H1 (cell line): ENCODE measurements at regions not wholly inside any gene's neighbourhood (a gene's known extent, or its start where the extent isn't known, plus 50 kb on each side); places are given as distances from the start of the nearest gene placed in this dataset.

Experiments
- CTCF ChIA-PET: fragments of 300-600 bp; sonication (Branson Sonifier 250); formaldehyde crosslinking; loops from one replicate; lab custom pipeline; 2021; ENCODE audit not compliant: partially characterized antibody; lab: Charles Lee
- POLR2A ChIA-PET: fragments of 300-600 bp; sonication (Branson Sonifier 250); formaldehyde crosslinking; loops from one replicate; lab custom pipeline; 2021; ENCODE audit warnings: inconsistent platforms; ENCODE audit not compliant: partially characterized antibody; lab: Charles Lee
- DNase-seq, 2 experiments: peaks; one replicate each; pipeline versions ENCODE4 v3.0.0 to v3.0.0-alpha.2; 2010 to 2022; ENCODE audit warnings: low spot score in 2 of 2, low read depth in 1 of 2, mixed read lengths in 1 of 2
- FAIRE-seq: peaks from 2 replicates; lab custom pipeline; 2011; peaks lifted over from hg19 to GRCh38; lab: Jason Lieb, UNC
- H2AFZ ChIP-seq: 2 replicates; pipeline ENCODE4 v1.8.1; 2012; ENCODE audit warnings: low read length, inconsistent platforms
- H2AK5ac ChIP-seq: 2 replicates; pipeline ENCODE4 v1.6.1; 2013; ENCODE audit warnings: low read depth, low read length
- H2BK120ac ChIP-seq: replicated peaks from 2 replicates; pipeline ENCODE3; 2013; ENCODE audit warnings: low read depth, low read length, inconsistent platforms
- H2BK12ac ChIP-seq: 2 replicates; pipeline ENCODE4 v1.6.1; 2013; ENCODE audit warnings: low read depth, low read length
- H2BK15ac ChIP-seq: 2 replicates; pipeline ENCODE4 v1.6.1; 2013; ENCODE audit warnings: low read length
- H2BK20ac ChIP-seq: 2 replicates; pipeline ENCODE4 v1.6.1; 2013; ENCODE audit warnings: low read length
- H2BK5ac ChIP-seq: 2 replicates; pipeline ENCODE4 v1.6.1; 2013; ENCODE audit warnings: low read depth, low read length
- H3K14ac ChIP-seq: 2 replicates; pipeline ENCODE4 v1.6.1; 2013; ENCODE audit warnings: inconsistent platforms; ENCODE audit not compliant: insufficient read length
- H3K18ac ChIP-seq: 2 replicates; pipeline ENCODE4 v1.6.1; 2013; ENCODE audit warnings: low read length; ENCODE audit errors: extremely low read depth
- H3K23ac ChIP-seq: 2 replicates; pipeline ENCODE4 v1.6.1; 2013; ENCODE audit warnings: inconsistent platforms; ENCODE audit not compliant: insufficient read length
- H3K23me2 ChIP-seq: 2 replicates; pipeline ENCODE4 v1.6.1; 2013; ENCODE audit warnings: low read depth, low read length
- H3K27ac ChIP-seq: 2 replicates; pipeline ENCODE4 v1.6.1; 2011; ENCODE audit warnings: low read depth, low read length, inconsistent platforms
- H3K27me3 ChIP-seq, 4 experiments: replicated peaks in 1 of 4; 1 replicate in 1 of 4; 2 replicates in 3 of 4; pipeline versions ENCODE4 v1.6.1 to v1.8.1; 2011 to 2013; ENCODE audit warnings: low read length in 3 of 4, mild to moderate bottlenecking in 3 of 4, inconsistent platforms in 2 of 4, mixed read lengths in 2 of 4, moderate library complexity in 1 of 4; ENCODE audit not compliant: control insufficient read depth in 3 of 4, insufficient read depth in 3 of 4; ENCODE audit errors: extremely low read depth in 1 of 4
- H3K36me3 ChIP-seq, 4 experiments: 2 replicates each; pipeline versions ENCODE4 v1.6.1 to v1.8.1; 2011 to 2013; ENCODE audit warnings: mild to moderate bottlenecking in 4 of 4, low read length in 3 of 4, moderate library complexity in 2 of 4, control low read depth in 1 of 4, inconsistent platforms in 1 of 4; ENCODE audit not compliant: insufficient read depth in 4 of 4, control insufficient read depth in 2 of 4
- H3K4ac ChIP-seq: replicated peaks from 2 replicates; pipeline ENCODE3; 2013; ENCODE audit warnings: low read length, low read depth, mixed read lengths, inconsistent platforms; ENCODE audit not compliant: insufficient read length
- H3K4me1 ChIP-seq, 4 experiments: replicated peaks in 1 of 4; 1 replicate in 1 of 4; 2 replicates in 3 of 4; pipeline versions ENCODE4 v1.6.1 to v1.8.1; 2011 to 2013; ENCODE audit warnings: low read length in 3 of 4, inconsistent platforms in 2 of 4, mixed read lengths in 1 of 4; ENCODE audit not compliant: insufficient read depth in 4 of 4, control insufficient read depth in 3 of 4
- H3K4me2 ChIP-seq, 2 experiments: 2 replicates each; pipeline versions ENCODE4 v1.6.1 to v1.8.1; 2011 to 2013; ENCODE audit warnings: low read depth in 2 of 2, low read length in 2 of 2, control low read depth in 1 of 2, inconsistent platforms in 1 of 2, mild to moderate bottlenecking in 1 of 2; ENCODE audit not compliant: insufficient read depth in 1 of 2
- H3K4me3 ChIP-seq, 4 experiments: fragments of 200-600, 300-600 bp in 1 of 4; sonication (generic), shearing (Covaris generic), sonication (Bioruptor Twin) in 1 of 4; 2 replicates each; pipeline versions ENCODE4 v1.5.1 to v1.8.1; 2011 to 2016; ENCODE audit warnings: low read length in 4 of 4, low read depth in 3 of 4, control low read depth in 2 of 4, inconsistent platforms in 2 of 4, mild to moderate bottlenecking in 2 of 4, mixed read lengths in 1 of 4, moderate library complexity in 1 of 4; ENCODE audit not compliant: insufficient read depth in 2 of 4; ENCODE audit errors: extremely low read depth in 1 of 4
- H3K56ac ChIP-seq: replicated peaks from 2 replicates; pipeline ENCODE3; 2013; ENCODE audit warnings: low read depth, mild to moderate bottlenecking, mixed read lengths, low read length, inconsistent platforms; ENCODE audit not compliant: insufficient read length
- H3K79me1 ChIP-seq: 2 replicates; pipeline ENCODE4 v1.6.1; 2013; ENCODE audit warnings: low read depth, low read length, control low read depth
- H3K79me2 ChIP-seq, 2 experiments: 2 replicates each; pipeline versions ENCODE4 v1.6.1 to v1.8.1; 2012 to 2013; ENCODE audit warnings: low read length in 2 of 2, mild to moderate bottlenecking in 2 of 2, inconsistent platforms in 1 of 2; ENCODE audit not compliant: insufficient read depth in 2 of 2, control insufficient read depth in 1 of 2
- H3K9ac ChIP-seq, 4 experiments: replicated peaks in 1 of 4; 1 replicate in 1 of 4; 2 replicates in 3 of 4; pipeline versions ENCODE4 v1.6.1 to v1.8.1; 2011 to 2013; ENCODE audit warnings: low read depth in 3 of 4, low read length in 3 of 4, control low read depth in 2 of 4, mild to moderate bottlenecking in 2 of 4, moderate library complexity in 2 of 4, inconsistent platforms in 1 of 4; ENCODE audit errors: extremely low read depth in 1 of 4
- H3K9me3 ChIP-seq, 2 experiments: 2 replicates each; pipeline versions ENCODE4 v1.6.1 to v1.8.1; 2012 to 2013; ENCODE audit warnings: mild to moderate bottlenecking in 2 of 2, moderate library complexity in 2 of 2, control low read depth in 1 of 2, inconsistent platforms in 1 of 2, low read depth in 1 of 2, low read length in 1 of 2, mixed read lengths in 1 of 2; ENCODE audit not compliant: insufficient read depth in 2 of 2
- H4K20me1 ChIP-seq, 2 experiments: replicated peaks in 1 of 2; 2 replicates each; pipeline versions ENCODE3 to v1.8.1; 2011 to 2013; ENCODE audit warnings: inconsistent platforms in 2 of 2, low read length in 2 of 2, mild to moderate bottlenecking in 1 of 2; ENCODE audit not compliant: insufficient read depth in 2 of 2, control insufficient read depth in 1 of 2
- H4K5ac ChIP-seq: 2 replicates; pipeline ENCODE4 v1.6.1; 2013; ENCODE audit warnings: low read length, low read depth, mixed read lengths, inconsistent platforms; ENCODE audit not compliant: insufficient read length
- H4K8ac ChIP-seq: 2 replicates; pipeline ENCODE4 v1.8.0; 2013; ENCODE audit warnings: mild to moderate bottlenecking, moderate library complexity, low read length, inconsistent platforms; ENCODE audit not compliant: insufficient read depth; ENCODE audit errors: extremely low read depth
- H4K91ac ChIP-seq: replicated peaks from 2 replicates; pipeline ENCODE3; 2013; ENCODE audit warnings: low read length, mixed read lengths, inconsistent platforms; ENCODE audit not compliant: insufficient read length
- RXRA ChIP-seq: IDR thresholded peaks from 2 replicates; pipeline ENCODE4 v1.6.1; 2011; ENCODE audit warnings: low read depth, mild to moderate bottlenecking, low read length, moderate library complexity; ENCODE audit not compliant: insufficient read depth
- WGBS, 2 experiments: shearing (Covaris generic) in 1 of 2; methylation state at CpG; one replicate each; pipeline versions ENCODE4 v1.1.6 to v1.1.7; 2013 to 2015; ENCODE audit warnings: low lambda C conversion rate in 2 of 2, mixed read lengths in 2 of 2, inconsistent platforms in 1 of 2, low coverage in 1 of 2, missing lambda C conversion rate in 1 of 2; ENCODE audit not compliant: insufficient replicate concordance in 2 of 2, insufficient coverage in 1 of 2, insufficient read length in 1 of 2; ENCODE audit errors: extremely low coverage in 1 of 2, missing lambda C conversion rate in 1 of 2; 5-methylcytosine and 5-hydroxymethylcytosine counted together

DNA sequence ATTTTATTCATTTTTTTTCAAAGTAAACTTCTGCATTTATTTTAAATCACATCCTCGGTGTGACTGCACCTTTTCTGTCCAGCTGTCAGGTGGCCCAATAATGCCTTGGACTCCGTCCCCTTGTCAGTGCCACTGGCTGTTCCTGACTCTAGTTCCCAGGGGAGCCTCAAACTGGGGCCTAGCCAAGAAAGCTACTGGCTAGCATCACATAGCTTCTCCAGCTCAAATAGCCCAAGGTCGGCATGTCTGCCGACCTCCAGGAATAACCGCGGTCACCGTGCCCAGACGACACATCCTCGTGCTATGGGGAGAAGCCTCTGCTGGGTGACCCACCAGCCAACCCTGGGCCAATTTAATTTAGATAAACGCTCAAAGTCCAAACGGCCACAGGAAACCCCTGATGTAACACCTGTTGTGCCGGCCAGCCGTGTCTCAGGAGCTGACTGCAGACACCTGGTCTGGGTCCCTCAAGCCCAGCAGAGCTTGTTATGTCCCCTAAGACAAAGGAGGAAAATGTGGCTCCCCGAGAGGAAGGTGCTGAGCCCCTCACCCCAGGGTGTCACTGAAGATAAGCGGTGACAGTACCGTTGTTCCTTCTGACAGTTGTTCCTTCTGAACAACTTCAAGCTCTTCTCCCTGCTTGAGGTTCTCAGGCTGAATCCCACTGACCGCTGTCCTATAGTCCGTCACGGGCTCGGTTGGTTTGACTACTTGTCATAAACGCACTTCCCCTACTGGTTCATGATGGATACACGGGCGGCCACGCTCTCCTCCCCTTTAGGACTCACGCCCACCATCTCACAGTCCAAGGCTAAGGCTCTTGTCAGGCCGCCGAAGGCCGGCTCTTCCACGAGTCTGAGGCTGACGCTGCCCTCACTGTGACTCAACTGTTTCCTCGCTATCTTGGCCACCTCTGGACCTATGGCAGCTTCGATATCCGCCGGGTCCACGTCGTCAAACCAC, 126.2 kb downstream of the KLF13 start:
- TF ChIP-seq RXRA: no peak
- TF ChIP-seq, all 59 proteins: peak for 0
- H3K23me2 ChIP-seq: no peaks in the 10 kb centered on the region
- no peaks in the 10 kb centered on the region for H3K36me3 ChIP-seq
- H2AK5ac ChIP-seq: no peak overlapping the region
- H3K9me3 ChIP-seq: no peaks in the 10 kb centered on the region
- no peak overlapping the region for H3K18ac ChIP-seq
- no peak overlapping the region for H4K5ac ChIP-seq
- FAIRE-seq (no peak), DNase-seq (no peak)
- H3K4ac ChIP-seq: no peak overlapping the region
- H3K4me2 ChIP-seq: no peak overlapping the region
- ChIA-PET CTCF (interaction anchor here (0.7 to 6.4 kb wide), 5 partner anchors 10 to 86 kb away, joined by 3 to 45 read pairs (median 3); no protein-coding TSS in a partner anchor), POLR2A (interaction anchor here (1.2 kb wide), 1 partner anchor 13 kb away, joined by 4 read pairs; no protein-coding TSS in a partner anchor)
- no peak overlapping the region for H3K4me3 ChIP-seq
- H4K20me1 ChIP-seq: no peaks in the 10 kb centered on the region
- no peak overlapping the region for H3K23ac ChIP-seq
- 0 out of 2 replicates have a peak overlapping the region, but pooled peaks have one; percentile 43 for H2BK12ac ChIP-seq
- H2BK5ac ChIP-seq: no peak overlapping the region
- H3K79me1 ChIP-seq: no peaks in the 10 kb centered on the region
- H4K8ac ChIP-seq: no peak overlapping the region; the same call in 1 of the 2 replicates
- 95% methylated on average over 33 of the region's 36 CpGs; no CpG with 5 or more reads in 1 of the 2 experiments for WGBS, 2 experiments
- H2BK15ac ChIP-seq: no peak overlapping the region
- H3K9ac ChIP-seq: no peak overlapping the region
- no peak overlapping the region for H3K27ac ChIP-seq
- no peaks in the 10 kb centered on the region for H3K79me2 ChIP-seq
- no peak overlapping the region for H4K91ac ChIP-seq
- H2BK120ac ChIP-seq: no peak overlapping the region
- no peak overlapping the region for H2BK20ac ChIP-seq
- no peak overlapping the region for H2AFZ ChIP-seq
- H3K14ac ChIP-seq: no peak overlapping the region
- H3K56ac ChIP-seq: no peak overlapping the region
- peaks cover 0 to 3% (median 0%) of the 10 kb centered on the region in 4 experiments; a peak in 2 of 7 replicates for H3K4me1 ChIP-seq
- no peaks in the 10 kb centered on the region for H3K27me3 ChIP-seq
